T-helper 1 cell treated with Interleukin-12 subunit alpha and Interleukin-12 subunit beta and Interleukin-4 antibody, amounts not matched to agents 30 ng/mL and 1 ng/mL, for 36 hours (primary cell): ENCODE measurements at regions not wholly inside any gene's neighbourhood (a gene's known extent, or its start where the extent isn't known, plus 50 kb on each side); places are given as distances from the start of the nearest gene placed in this dataset.

Experiments used
- intact Hi-C: fragments of 100-400 bp; cut with micrococcal nuclease; formaldehyde crosslinking; loops from one replicate; pipeline ENCODE4 v1.15.1; 2024

GRCh38 chrX:66328950-66329596 is 165.0 kb downstream of the HEPH start:
- intact Hi-C loops = no loop called here

GRCh38 chrX:66360894-66361293 is 196.8 kb downstream of the HEPH start:
- intact Hi-C loops = no loop called here

GRCh38 chrX:66384722-66385121 is 220.7 kb downstream of the HEPH start:
- intact Hi-C loops = no loop called here

- intact Hi-C loops = no loop called here
Measured at GRCh38 chrX:66399273-66399672, 235.2 kb downstream of the HEPH start.

- intact Hi-C loops = loop anchor here (10.0 kb wide), 1 partner anchor 647 kb away; no protein-coding TSS in a partner anchor
Measured at GRCh38 chrX:66402165-66402564, 236.7 kb downstream of the EDA2R start.

GRCh38 chrX:66408507-66408906 is 230.4 kb downstream of the EDA2R start:
- intact Hi-C loops = loop anchor here (1.0 to 10.0 kb wide), 7 partner anchors 206 to 826 kb away; no protein-coding TSS in a partner anchor

GRCh38 chrX:66410806-66411205 is 228.1 kb downstream of the EDA2R start:
- intact Hi-C loops = no loop called here
